HG02884 (cell line): ENCODE measurements at regions not wholly inside any gene's neighbourhood (a gene's known extent, or its start where the extent isn't known, plus 50 kb on each side); places are given as distances from the start of the nearest gene placed in this dataset.

ENCODE experiments used
- ATAC-seq: cut with Tn5 transposase; IDR thresholded peaks from one replicate; pipeline ENCODE4 v1.9.1; 2021; ENCODE audit warnings: mild to moderate bottlenecking, moderate library complexity; ENCODE audit not compliant: unreplicated experiment

DNA sequence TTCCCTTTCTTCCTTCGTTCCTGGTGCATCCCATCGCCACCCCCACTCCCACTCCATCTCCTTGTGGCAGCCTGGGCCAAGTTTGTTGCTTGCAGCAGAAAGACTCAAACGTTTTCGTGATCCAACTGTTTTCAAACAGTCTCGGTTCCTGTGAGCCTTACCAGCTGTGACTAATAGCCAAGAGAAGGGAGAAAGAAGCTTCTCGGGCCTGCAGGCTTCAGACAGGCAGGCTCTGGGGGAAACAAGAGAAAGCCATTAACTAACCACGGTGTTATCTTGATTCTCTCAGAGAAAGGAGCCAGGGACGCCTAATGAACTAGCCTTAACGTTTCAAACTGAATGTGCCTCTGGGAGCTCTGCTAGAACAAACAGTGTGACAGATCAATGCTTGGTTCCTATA lies 742.0 kb downstream of the NR2F2 start:
- no peak for ATAC-seq

DNA sequence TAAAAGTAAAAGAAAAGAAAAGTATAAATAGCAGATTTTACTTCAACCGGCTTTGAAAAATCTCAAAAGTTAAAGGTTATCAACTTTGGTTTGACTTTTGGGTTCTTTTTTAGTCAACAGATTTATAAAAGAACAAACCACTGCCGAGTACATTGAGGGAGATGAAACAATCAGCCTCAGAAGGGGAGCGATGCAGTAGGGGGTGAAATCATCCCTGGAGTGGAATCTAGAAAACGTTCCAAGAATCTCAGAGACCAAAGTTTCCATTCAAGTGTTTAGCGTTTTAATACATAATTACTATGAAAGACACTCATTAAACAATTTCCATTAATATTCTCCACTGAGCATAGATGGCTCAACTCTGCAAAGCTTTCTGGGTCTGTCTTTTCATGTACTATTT lies 745.5 kb downstream of the NR2F2 start:
- ATAC-seq: no peak

DNA sequence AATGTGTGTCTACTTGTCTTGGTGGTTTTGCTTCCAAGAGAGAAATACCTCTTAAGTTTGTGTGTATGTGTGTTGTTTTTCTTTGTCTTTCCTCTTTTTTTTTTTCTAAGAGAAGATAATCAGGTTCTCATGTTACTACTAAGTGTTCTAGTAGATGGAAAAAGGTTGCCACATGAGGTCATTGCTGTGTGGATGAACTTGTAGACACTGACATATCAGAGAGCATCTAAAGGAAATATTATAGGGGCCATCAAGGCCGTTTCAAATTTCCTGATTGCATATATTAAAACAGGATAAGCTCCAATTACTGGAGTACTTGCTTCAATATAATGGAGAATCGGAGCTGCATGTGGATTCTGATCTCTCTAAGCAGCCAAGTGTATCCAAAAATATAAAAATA lies 747.5 kb downstream of the NR2F2 start:
- ATAC-seq: no peak

- ATAC-seq: no peak
Measured at GRCh38 chr15:97078591-97078990, 748.1 kb downstream of the NR2F2 start.

DNA sequence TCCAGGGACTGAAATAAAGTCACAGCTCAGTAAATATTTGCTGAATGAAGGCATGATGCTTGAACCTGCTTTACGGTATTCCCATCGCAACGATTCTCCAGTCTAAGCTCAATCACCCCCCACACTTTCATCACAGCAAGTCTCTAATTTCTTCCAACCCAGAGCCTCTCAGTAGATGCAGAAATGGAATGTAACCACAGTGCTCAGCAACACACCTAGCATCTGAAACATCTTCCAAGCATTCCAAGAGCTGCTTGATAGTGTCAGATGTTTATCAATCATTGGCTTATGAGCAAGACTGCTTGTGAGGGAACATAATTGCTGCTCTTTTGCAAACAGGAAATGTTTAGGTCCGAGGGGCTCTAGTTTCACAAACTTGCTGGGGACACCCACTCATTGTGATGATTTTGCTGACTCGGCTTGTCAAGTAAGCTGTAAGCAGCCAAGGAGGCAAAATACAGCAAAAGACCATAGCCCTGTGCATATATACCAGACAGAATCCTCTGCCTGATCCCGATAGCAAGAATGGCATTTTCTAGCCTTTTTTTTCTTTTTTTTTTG lies 751.2 kb downstream of the NR2F2 start:
- ATAC-seq: no peak

DNA sequence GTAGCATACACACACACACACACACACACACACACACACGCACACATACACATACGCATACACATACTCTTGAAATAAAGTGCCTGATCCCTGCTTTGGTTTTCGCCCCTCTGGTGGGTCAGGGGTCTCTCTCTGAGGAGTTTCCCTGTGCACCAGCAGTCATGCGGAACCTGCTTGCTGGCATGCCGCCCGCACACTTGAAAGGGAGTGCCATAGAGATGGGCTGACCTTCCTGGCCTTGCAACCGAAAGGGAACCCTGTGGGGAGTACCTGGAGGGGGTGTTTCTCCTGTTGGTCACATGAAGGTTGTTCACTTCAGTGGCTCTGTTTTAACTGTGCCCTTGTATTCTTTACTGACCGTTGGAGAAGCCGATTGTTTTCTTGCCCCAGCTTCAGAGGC lies 752.3 kb downstream of the NR2F2 start:
- no peak for ATAC-seq

GRCh38 chr15:97084650-97085049 lies 754.1 kb downstream of the NR2F2 start:
- no peak for ATAC-seq

DNA sequence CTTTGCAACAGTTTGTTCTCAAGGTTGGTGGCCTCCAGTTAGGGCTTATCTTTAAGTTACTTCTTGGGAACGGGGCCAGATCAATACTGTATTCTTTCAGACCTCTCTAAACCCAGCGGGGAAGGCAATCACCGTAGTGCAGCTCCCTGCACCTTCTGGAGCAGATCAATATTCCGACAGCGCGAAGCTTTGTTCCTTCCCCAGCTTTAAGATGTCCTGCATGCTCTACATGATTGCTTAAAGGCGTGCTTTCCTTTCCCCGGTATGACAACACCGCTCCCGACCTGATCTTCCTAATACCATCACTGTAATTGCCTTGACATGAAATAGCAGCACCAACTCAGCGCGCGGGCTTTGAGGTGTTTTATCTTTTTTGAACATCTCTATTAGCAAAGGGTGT lies 755.2 kb downstream of the NR2F2 start:
- ATAC-seq: no peak

- ATAC-seq: no peak
Measured at GRCh38 chr15:97087006-97087741, 756.7 kb downstream of the NR2F2 start.

DNA sequence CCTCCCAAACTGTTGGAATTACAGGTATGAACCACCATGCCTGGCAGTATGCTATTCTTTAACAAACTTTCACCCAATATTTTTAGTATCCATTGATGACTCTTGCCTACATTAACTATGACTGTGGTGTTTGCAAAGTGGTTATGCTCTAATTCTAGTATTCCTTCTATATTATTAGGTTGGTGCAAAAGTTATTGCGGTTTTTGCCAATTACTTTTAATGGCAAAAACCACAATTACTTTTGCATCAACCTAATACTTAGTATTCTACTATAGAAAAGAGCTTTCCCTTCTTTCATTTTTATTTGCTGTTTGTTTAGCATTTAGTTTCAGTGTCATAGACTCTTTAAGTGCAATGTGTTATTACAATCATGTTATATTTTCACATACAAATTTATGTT lies 760.6 kb downstream of the NR2F2 start:
- ATAC-seq: no peak

DNA sequence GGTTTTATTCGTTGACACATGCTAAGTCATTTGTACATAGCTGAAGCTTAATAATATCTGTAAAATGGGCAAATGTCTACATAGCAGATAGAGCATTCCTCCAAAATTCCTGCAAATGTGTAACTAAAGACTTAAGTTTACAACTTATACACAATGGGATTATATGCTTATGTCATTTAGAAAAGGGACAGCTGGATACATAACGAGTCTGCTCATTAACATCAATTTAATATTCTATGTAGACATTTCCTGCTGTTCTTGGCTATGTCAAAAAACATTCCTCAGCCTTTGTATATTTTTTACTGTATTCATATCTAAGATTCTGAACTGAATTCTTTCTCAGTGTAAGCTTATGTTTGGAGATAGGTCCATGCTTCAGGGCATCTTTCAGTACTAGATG lies 762.2 kb downstream of the NR2F2 start:
- ATAC-seq: no peak

DNA sequence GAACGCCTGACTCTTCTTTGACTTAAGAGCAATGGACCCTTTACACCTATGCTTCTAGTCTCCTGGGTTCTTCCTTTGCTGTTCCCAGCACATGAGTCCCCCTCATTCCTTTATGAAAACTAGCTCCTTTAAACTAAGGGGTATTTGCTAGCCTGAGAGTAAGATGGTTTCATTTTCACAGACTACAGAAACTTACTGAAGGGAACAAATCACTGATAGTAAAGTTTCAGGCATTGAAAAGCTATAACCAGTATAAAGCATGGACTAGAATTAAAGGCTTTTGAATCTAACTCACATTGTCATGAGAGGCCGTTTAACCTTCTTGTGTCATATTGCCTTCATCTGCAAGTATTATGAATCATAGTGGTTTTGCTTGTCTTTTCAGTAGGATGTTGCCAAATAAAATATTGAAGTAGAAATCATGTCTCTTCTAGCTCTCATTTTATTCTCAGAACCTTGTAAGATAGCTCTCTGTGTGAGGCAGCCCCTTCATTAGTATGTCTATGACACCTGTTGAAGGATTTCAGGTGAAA lies 765.9 kb downstream of the NR2F2 start:
- no peak for ATAC-seq

DNA sequence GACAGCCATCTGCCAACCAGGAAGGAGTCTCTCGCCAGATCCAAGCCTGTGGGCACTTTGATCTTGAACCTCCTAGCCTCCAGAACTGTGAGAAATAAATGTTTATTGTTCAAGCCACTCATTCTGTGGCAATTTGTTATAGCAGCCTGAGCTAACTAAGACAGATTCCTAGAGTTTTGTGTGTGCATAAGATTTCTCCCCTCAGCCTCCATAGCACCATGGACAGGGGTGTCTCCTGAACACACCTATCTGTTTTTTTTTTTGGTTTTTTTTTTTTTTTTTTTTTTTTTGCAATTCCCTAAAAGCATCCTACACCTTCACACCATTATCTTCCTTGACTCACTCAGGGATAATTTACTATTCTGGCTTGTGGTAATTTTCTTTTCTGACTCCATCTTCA lies 768.5 kb downstream of the NR2F2 start:
- no peak for ATAC-seq

GRCh38 chr15:97101572-97101971 lies 771.1 kb downstream of the NR2F2 start:
- ATAC-seq: no peak

DNA sequence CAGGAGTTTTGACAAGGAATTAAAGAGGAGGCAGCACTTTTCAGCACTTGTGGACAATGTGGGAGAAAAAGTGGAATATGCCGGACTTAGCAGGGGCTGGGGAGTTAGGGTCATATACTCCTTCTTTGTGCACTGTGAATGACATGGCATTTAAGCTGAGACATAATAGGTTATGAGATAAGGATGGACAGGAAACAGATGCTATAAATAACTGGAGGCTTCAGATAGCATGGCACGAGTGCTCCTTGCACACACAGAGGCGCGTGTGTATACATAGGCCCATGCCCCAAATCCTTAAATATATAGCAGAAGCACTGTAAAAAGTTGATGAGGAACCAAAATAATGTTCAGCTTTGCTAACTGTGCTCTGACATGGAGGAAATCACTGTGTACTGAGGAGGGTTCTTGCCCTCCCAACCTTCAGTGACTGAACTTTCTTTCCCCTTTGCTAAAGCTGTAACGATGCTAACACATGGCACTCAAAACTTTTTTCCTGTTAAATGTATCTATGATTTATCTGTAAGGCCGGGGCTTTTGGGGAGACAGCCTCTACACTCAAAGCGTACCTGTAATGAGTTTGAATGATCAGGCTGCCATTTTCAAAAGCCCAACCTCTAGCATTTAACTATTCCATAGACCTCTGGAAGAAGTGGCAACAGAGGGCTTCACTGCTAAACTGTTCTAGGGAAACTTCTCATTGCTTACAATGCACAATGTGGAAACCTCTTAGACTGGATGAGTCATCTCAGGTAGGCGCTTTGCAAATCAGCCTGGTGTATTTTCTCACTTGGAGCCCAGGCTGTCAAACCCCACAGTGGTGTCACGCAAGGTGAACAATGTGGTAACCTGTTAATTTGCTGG lies 784.6 kb downstream of the NR2F2 start:
- ATAC-seq: no peak

DNA sequence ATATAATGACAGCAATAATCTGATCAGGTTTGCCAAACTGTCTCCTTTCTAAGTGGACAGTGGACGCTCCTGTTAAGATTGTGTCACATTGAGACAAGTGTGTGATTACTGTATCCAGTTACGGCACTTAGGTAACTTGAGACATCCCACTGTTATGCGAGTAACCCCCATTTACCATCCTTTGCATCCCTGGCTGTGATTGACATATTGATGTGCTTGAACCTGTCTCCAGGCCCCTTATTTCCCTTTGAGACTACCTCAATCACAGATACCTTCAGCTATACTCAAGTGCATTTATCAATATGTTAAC lies 785.2 kb downstream of the NR2F2 start:
- no peak for ATAC-seq

DNA sequence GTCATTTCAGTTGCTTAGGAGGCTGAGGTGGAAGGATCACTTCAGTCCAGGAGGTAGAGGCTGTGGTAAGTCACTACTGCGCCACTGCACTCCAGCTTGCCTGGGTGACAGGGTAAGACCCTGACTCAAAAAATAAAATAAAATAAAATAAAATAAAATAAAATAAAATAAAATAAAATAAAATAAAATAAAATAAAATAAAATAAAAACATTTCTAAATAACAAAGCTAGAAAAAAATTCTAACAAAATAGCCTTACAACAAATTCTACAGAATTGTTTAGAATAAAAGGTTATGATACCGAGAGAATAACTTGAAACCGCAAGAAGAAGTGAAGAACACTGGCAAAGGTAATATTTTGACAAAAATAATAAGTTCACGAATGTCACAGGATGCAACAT lies 794.3 kb downstream of the NR2F2 start:
- no peak for ATAC-seq

- no peak for ATAC-seq
Measured at GRCh38 chr15:97126553-97127233, 796.2 kb downstream of the NR2F2 start.

- ATAC-seq: no peak
Measured at GRCh38 chr15:97129674-97130073, 799.2 kb downstream of the NR2F2 start.

GRCh38 chr15:97140216-97140615 lies 809.7 kb downstream of the NR2F2 start:
- ATAC-seq: no peak

DNA sequence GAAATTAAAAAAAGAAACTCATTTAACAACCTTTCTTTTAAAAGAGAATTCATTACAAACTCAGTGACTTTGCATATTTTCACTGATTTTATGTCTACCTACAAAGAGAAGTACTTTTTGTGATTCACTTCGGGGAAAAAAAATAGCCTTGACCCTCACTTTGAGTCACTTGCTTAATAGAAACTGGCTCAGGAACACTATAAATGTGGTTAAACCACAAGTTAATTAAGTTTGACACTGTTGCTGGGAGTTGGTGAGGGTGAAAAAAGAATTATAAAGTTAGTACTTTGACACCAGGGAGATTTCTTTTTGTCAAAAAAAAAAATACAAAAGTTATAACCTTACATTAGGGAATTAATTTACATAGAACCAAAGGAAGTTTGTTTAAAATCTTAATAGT lies 810.9 kb downstream of the NR2F2 start:
- no peak for ATAC-seq
